Panc1 (cell line): ENCODE measurements at regions not wholly inside any gene's neighbourhood (a gene's known extent, or its start where the extent isn't known, plus 50 kb on each side); places are given as distances from the start of the nearest gene placed in this dataset.

ENCODE experiments used
- ATAC-seq: fragments of 200-7000 bp; cut with Tn5 transposase; 2 replicates; pipeline ENCODE4 v1.9.1; 2020; ENCODE audit warnings: mild to moderate bottlenecking, moderate library complexity
- BruUV-seq: library from RNA; stranded (reverse); fragments of 400-500 nt; replicated peaks from 2 replicates; lab custom pipeline; 2021; lab: Mats Ljungman, UMichigan
- CTCF ChIA-PET: fragments of 300-600 bp; sonication (Branson Sonifier 250); formaldehyde crosslinking; loops from one replicate; lab custom pipeline; 2022; ENCODE audit warnings: antibody characterized with exemption; lab: Charles Lee
- POLR2A ChIA-PET: fragments of 300-600 bp; sonication (Branson Sonifier 250); formaldehyde crosslinking; loops from one replicate; lab custom pipeline; 2022; ENCODE audit warnings: antibody characterized with exemption; lab: Charles Lee
- DNase-seq: peaks from one replicate; pipeline ENCODE4 v3.0.0-alpha.2; 2010; ENCODE audit warnings: low read depth, low spot score
- H3K27ac ChIP-seq: 2 replicates; pipeline ENCODE4 v1.5.1; 2011; ENCODE audit warnings: mild to moderate bottlenecking, low read length, inconsistent platforms
- H3K27me3 ChIP-seq: fragments of 200-500 bp; sonication (Bioruptor generic); 2 replicates; pipeline ENCODE4 v1.6.0; 2014; ENCODE audit warnings: low read length, inconsistent platforms; ENCODE audit not compliant: control insufficient read depth, insufficient read depth
- H3K36me3 ChIP-seq: fragments of 200-500 bp; sonication (Bioruptor generic); 2 replicates; pipeline ENCODE4 v1.5.1; 2014; ENCODE audit warnings: inconsistent platforms, mild to moderate bottlenecking, low read length, moderate library complexity; ENCODE audit not compliant: control insufficient read depth, insufficient read depth
- H3K4me1 ChIP-seq: 2 replicates; pipeline ENCODE4 v1.5.1; 2011; ENCODE audit warnings: inconsistent platforms, mild to moderate bottlenecking, low read length, moderate library complexity; ENCODE audit not compliant: control insufficient read depth, insufficient read depth
- H3K4me3 ChIP-seq, 2 experiments: 2 replicates each; pipeline ENCODE4 v1.5.1; 2011 to 2012; ENCODE audit warnings: low read depth in 2 of 2, low read length in 2 of 2, mild to moderate bottlenecking in 2 of 2, inconsistent platforms in 1 of 2, moderate library complexity in 1 of 2
- H3K9me3 ChIP-seq: fragments of 200-500 bp; sonication (Bioruptor generic); 2 replicates; pipeline ENCODE4 v1.5.1; 2014; ENCODE audit warnings: low read depth, mild to moderate bottlenecking, inconsistent platforms, low read length, moderate library complexity; ENCODE audit not compliant: control insufficient read depth, insufficient read depth
- POLR2AphosphoS5 ChIP-seq: IDR thresholded peaks from 2 replicates; pipeline ENCODE4 v1.6.1; 2012; ENCODE audit warnings: mild to moderate bottlenecking, low read depth, low read length, moderate library complexity
- SIN3A ChIP-seq: IDR thresholded peaks from 2 replicates; pipeline ENCODE4 v1.6.1; 2012; ENCODE audit warnings: low read depth, mild to moderate bottlenecking, low read length, moderate library complexity, borderline replicate concordance; ENCODE audit not compliant: insufficient read depth
- TCF7L2 ChIP-seq: IDR thresholded peaks from 2 replicates; pipeline ENCODE4 v1.6.1; 2011; ENCODE audit warnings: mild to moderate bottlenecking, low read depth, low read length, inconsistent platforms
- in situ Hi-C: cut with HindIII; loops from 2 replicates; pipeline ENCODE4 v1.10.0; 2016; ENCODE audit warnings: low sequenced_read_pairs, low pct_unique_long_range_greater_than_20kb
- intact Hi-C: fragments of 100-400 bp; cut with micrococcal nuclease; formaldehyde crosslinking; loops from one replicate; pipeline ENCODE4 v1.10.0; 2022; ENCODE audit not compliant: unreplicated experiment
- TF ChIP-seq, protein P1 (sequence below): fragments of 450-650 bp; IDR thresholded peaks from 2 replicates; pipeline ENCODE4 v1.5.1; 2017; ENCODE audit warnings: mild to moderate bottlenecking
- TF ChIP-seq, protein P2 (sequence below), 2 experiments: IDR thresholded peaks; 2 replicates each; pipeline ENCODE4 v1.6.1; 2011 to 2012; ENCODE audit warnings: low read depth in 2 of 2, control low read depth in 1 of 2, low read length in 1 of 2, mild to moderate bottlenecking in 1 of 2, moderate library complexity in 1 of 2; ENCODE audit not compliant: insufficient read depth in 1 of 2

DNA sequence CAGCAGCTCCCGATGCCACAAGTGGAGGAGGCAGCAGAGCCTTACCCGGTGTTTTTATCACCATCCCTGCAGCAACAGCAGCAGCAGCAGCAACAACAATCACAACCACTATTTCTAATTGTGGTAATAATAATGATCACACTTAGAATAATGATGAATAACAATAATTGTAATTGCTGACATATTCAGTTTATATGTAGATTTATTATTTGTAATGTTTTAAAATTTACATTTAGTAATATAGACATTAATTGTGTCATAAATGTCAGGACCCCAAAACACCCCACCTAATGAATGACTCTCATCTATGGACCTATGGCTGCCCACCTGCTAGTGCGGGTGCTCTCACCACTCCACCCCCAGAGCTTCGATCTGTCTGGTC is 170.0 kb downstream of the AHSP start:
- in situ Hi-C loops (no loop called here), intact Hi-C loops (loop anchor here (5.0 kb wide), 2 partner anchors 190 to 225 kb away; partner anchors contain the start of genes RUSF1 and TGFB1I1)
- ChIA-PET CTCF (no interaction called here), POLR2A (no interaction called here)
- no peak overlapping the region for H3K4me3 ChIP-seq
- BruUV-seq: no TSS peak
- H3K4me1 ChIP-seq: peaks cover 6% of the 10 kb centered on the region; the same call in 1 of the 2 replicates
- no peak for ATAC-seq
- H3K36me3 ChIP-seq: peaks cover 3% of the 10 kb centered on the region; the same call in 1 of the 2 replicates
- H3K27ac ChIP-seq: no peak overlapping the region
- no peak for DNase-seq
- no peaks in the 10 kb centered on the region for H3K9me3 ChIP-seq
- no peaks in the 10 kb centered on the region for H3K27me3 ChIP-seq
- TF ChIP-seq, protein P1, sequence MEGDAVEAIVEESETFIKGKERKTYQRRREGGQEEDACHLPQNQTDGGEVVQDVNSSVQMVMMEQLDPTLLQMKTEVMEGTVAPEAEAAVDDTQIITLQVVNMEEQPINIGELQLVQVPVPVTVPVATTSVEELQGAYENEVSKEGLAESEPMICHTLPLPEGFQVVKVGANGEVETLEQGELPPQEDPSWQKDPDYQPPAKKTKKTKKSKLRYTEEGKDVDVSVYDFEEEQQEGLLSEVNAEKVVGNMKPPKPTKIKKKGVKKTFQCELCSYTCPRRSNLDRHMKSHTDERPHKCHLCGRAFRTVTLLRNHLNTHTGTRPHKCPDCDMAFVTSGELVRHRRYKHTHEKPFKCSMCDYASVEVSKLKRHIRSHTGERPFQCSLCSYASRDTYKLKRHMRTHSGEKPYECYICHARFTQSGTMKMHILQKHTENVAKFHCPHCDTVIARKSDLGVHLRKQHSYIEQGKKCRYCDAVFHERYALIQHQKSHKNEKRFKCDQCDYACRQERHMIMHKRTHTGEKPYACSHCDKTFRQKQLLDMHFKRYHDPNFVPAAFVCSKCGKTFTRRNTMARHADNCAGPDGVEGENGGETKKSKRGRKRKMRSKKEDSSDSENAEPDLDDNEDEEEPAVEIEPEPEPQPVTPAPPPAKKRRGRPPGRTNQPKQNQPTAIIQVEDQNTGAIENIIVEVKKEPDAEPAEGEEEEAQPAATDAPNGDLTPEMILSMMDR: no peak
- TF ChIP-seq, protein P2, sequence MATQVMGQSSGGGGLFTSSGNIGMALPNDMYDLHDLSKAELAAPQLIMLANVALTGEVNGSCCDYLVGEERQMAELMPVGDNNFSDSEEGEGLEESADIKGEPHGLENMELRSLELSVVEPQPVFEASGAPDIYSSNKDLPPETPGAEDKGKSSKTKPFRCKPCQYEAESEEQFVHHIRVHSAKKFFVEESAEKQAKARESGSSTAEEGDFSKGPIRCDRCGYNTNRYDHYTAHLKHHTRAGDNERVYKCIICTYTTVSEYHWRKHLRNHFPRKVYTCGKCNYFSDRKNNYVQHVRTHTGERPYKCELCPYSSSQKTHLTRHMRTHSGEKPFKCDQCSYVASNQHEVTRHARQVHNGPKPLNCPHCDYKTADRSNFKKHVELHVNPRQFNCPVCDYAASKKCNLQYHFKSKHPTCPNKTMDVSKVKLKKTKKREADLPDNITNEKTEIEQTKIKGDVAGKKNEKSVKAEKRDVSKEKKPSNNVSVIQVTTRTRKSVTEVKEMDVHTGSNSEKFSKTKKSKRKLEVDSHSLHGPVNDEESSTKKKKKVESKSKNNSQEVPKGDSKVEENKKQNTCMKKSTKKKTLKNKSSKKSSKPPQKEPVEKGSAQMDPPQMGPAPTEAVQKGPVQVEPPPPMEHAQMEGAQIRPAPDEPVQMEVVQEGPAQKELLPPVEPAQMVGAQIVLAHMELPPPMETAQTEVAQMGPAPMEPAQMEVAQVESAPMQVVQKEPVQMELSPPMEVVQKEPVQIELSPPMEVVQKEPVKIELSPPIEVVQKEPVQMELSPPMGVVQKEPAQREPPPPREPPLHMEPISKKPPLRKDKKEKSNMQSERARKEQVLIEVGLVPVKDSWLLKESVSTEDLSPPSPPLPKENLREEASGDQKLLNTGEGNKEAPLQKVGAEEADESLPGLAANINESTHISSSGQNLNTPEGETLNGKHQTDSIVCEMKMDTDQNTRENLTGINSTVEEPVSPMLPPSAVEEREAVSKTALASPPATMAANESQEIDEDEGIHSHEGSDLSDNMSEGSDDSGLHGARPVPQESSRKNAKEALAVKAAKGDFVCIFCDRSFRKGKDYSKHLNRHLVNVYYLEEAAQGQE (IDR thresholded peaks at IDR 0.05; ENCODE audit: insufficient read depth in 1 of 2, low read depth in 2 of 2, low read length in 1 of 2): no peak
- no peak for TF ChIP-seq SIN3A
- TF ChIP-seq TCF7L2: no peak
- no peak for TF ChIP-seq POLR2AphosphoS5

DNA sequence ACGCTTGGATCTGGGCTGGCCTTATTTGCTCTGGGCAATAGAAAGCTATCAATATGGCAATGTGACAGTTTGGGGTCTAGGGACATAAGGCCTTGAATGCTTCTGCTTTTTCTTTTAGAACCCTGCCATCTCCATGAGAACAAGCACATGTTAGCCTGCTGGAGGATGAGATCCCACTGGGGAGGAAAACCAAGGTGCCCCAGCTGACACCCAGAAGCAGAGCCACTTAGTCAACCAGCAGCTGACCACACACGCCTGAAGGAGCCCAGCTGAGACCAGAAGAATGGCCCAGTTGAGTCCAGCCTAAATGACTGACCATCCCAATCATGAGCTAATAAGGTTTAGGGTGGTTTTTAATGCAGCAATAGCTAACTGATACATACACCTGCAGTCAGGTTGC is 171.2 kb downstream of the AHSP start:
- no peak for ATAC-seq
- TF ChIP-seq, protein P1: no peak
- no peak for TF ChIP-seq TCF7L2
- TF ChIP-seq SIN3A: no peak
- TF ChIP-seq POLR2AphosphoS5: no peak
- TF ChIP-seq, protein P2 (IDR thresholded peaks at IDR 0.05; ENCODE audit: insufficient read depth in 1 of 2, low read depth in 2 of 2, low read length in 1 of 2): no peak
- CTCF ChIA-PET: no interaction called here
- Histone ChIP-seq H3K4me1 (peaks cover 6% of the 10 kb centered on the region; the same call in 1 of the 2 replicates), H3K9me3 (no peaks in the 10 kb centered on the region), H3K36me3 (peaks cover 3% of the 10 kb centered on the region; the same call in 1 of the 2 replicates), H3K27ac (no peak overlapping the region), H3K4me3 (no peak overlapping the region), H3K27me3 (no peaks in the 10 kb centered on the region)
- POLR2A ChIA-PET: interaction anchor here (0.5 kb wide), 1 partner anchor 255 kb away, joined by 3 read pairs; no protein-coding TSS in a partner anchor
- in situ Hi-C loops (no loop called here), intact Hi-C loops (loop anchor here (5.0 kb wide), 2 partner anchors 192 to 227 kb away; partner anchors contain the start of genes RUSF1 and TGFB1I1)
- no TSS peak for BruUV-seq
- DNase-seq: no peak
